Muscle of arm (tissue), 1 donor: ENCODE measurements at regions not wholly inside any gene's neighbourhood (a gene's known extent, or its start where the extent isn't known, plus 50 kb on each side); places are given as distances from the start of the nearest gene placed in this dataset.
"Not testable (repeated sequence)": the region's sequence is repeated elsewhere in the genome, so short reads cannot be mapped to it uniquely, and the experiment has no call there.

Source experiments
- DNase-seq: peaks from one replicate; pipeline ENCODE4 v3.0.0-alpha.2; 2013

GRCh38 chr1:55463814-55464475 is 248.8 kb upstream of the USP24 start:
- no peak for DNase-seq

GRCh38 chr1:55457874-55458273 is 242.7 kb upstream of the USP24 start:
- no peak for DNase-seq

GRCh38 chr1:55456971-55457370 is 241.8 kb upstream of the USP24 start:
- no peak for DNase-seq

GRCh38 chr1:55448261-55448660 is 233.1 kb upstream of the USP24 start:
- no peak for DNase-seq

GRCh38 chr1:55447488-55447887 is 232.3 kb upstream of the USP24 start:
- DNase-seq = no peak

- DNase-seq = no peak
These were observed 231.2 kb upstream of the USP24 start for GRCh38 chr1:55446351-55446750.

GRCh38 chr1:55445416-55445815 is 230.3 kb upstream of the USP24 start:
- no peak for DNase-seq

- DNase-seq = no peak
These were observed 229.5 kb upstream of the USP24 start for GRCh38 chr1:55444667-55445066.

GRCh38 chr1:55443175-55443915 is 228.2 kb upstream of the USP24 start:
- peak; percentile 69 for DNase-seq

- DNase-seq = no peak
These were observed 226.3 kb upstream of the USP24 start for GRCh38 chr1:55441489-55441888.

GRCh38 chr1:55437692-55438091 is 222.5 kb upstream of the USP24 start:
- no peak for DNase-seq

GRCh38 chr1:55430720-55431119 is 215.6 kb upstream of the USP24 start:
- DNase-seq = not testable (repeated sequence)

GRCh38 chr1:55430206-55430605 is 215.0 kb upstream of the USP24 start:
- not testable (repeated sequence) for DNase-seq

GRCh38 chr1:55428944-55429931 is 214.1 kb upstream of the USP24 start:
- no peak for DNase-seq

- no peak for DNase-seq
These were observed 213.1 kb upstream of the USP24 start for GRCh38 chr1:55428231-55428630.

- no peak for DNase-seq
These were observed 212.4 kb upstream of the USP24 start for GRCh38 chr1:55427606-55428005.

- DNase-seq = no peak
These were observed 211.5 kb upstream of the USP24 start for GRCh38 chr1:55426619-55427018.

GRCh38 chr1:55426156-55426555 is 211.0 kb upstream of the USP24 start:
- no peak for DNase-seq

- no peak for DNase-seq
These were observed 210.3 kb upstream of the USP24 start for GRCh38 chr1:55425310-55425930.

GRCh38 chr1:55423376-55423775 is 208.2 kb upstream of the USP24 start:
- DNase-seq = no peak

GRCh38 chr1:55420929-55421716 is 206.0 kb upstream of the USP24 start:
- DNase-seq = no peak
